Activated CD4-positive, alpha-beta T cell treated with anti-CD3 and anti-CD28 coated beads, Interleukin-2, amount 10 ng/mL, durations not matched to agents 7 days and 5 days (primary cell): ENCODE measurements at regions not wholly inside any gene's neighbourhood (a gene's known extent, or its start where the extent isn't known, plus 50 kb on each side); places are given as distances from the start of the nearest gene placed in this dataset.

Experiments used
- CTCF ChIA-PET: fragments of 350-600 bp; sonication (Branson Sonifier 250); formaldehyde crosslinking; loops from one replicate; lab custom pipeline; 2021; ENCODE audit warnings: antibody characterized with exemption; lab: Charles Lee
- POLR2A ChIA-PET: fragments of 350-600 bp; sonication (Branson Sonifier 250); formaldehyde crosslinking; loops from one replicate; lab custom pipeline; 2021; ENCODE audit warnings: antibody characterized with exemption; lab: Charles Lee
- DNase-seq: peaks from one replicate; pipeline ENCODE4 v3.0.0-alpha.2; 2020
- H3K27ac Mint-ChIP-seq: one replicate; pipeline ENCODE4 v1.8.0; 2021; ENCODE audit warnings: mild to moderate bottlenecking, moderate library complexity, mixed read lengths
- H3K27me3 Mint-ChIP-seq: one replicate; pipeline ENCODE4 v1.8.0; 2021; ENCODE audit warnings: mixed read lengths
- H3K36me3 Mint-ChIP-seq: one replicate; pipeline ENCODE4 v1.8.0; 2021; ENCODE audit warnings: low read depth, mixed read lengths
- H3K4me1 Mint-ChIP-seq: one replicate; pipeline ENCODE4 v1.8.0; 2021; ENCODE audit warnings: mixed read lengths
- H3K4me3 Mint-ChIP-seq: one replicate; pipeline ENCODE4 v1.8.0; 2021; ENCODE audit warnings: mild to moderate bottlenecking, moderate library complexity, mixed read lengths
- H3K9me3 Mint-ChIP-seq: one replicate; pipeline ENCODE4 v1.8.0; 2021; ENCODE audit warnings: mixed read lengths

- no peaks in the 10 kb centered on the region for H3K27me3 Mint-ChIP-seq
- no peaks in the 10 kb centered on the region for H3K36me3 Mint-ChIP-seq
- H3K27ac Mint-ChIP-seq: no peak overlapping the region
- no peak for DNase-seq
- no peak overlapping the region for H3K4me3 Mint-ChIP-seq
- POLR2A ChIA-PET: no interaction called here
- no peaks in the 10 kb centered on the region for H3K4me1 Mint-ChIP-seq
- no peaks in the 10 kb centered on the region for H3K9me3 Mint-ChIP-seq
- CTCF ChIA-PET: no interaction called here
Measured at GRCh38 chr12:24073170-24073810, 123.8 kb upstream of the SOX5 start.

- CTCF ChIA-PET: no interaction called here
- Mint-ChIP-seq H3K27me3 (no peaks in the 10 kb centered on the region), H3K27ac (no peak overlapping the region), H3K4me3 (no peak overlapping the region), H3K9me3 (no peaks in the 10 kb centered on the region), H3K4me1 (no peaks in the 10 kb centered on the region), H3K36me3 (no peaks in the 10 kb centered on the region)
- POLR2A ChIA-PET: no interaction called here
- DNase-seq: no peak
Measured at GRCh38 chr12:24072302-24072701, 122.8 kb upstream of the SOX5 start.

- no peak for DNase-seq
- POLR2A ChIA-PET: no interaction called here
- CTCF ChIA-PET: no interaction called here
- Mint-ChIP-seq H3K36me3 (no peaks in the 10 kb centered on the region), H3K4me3 (no peak overlapping the region), H3K27me3 (no peaks in the 10 kb centered on the region), H3K9me3 (no peaks in the 10 kb centered on the region), H3K27ac (no peak overlapping the region), H3K4me1 (no peaks in the 10 kb centered on the region)
Measured at GRCh38 chr12:24071842-24072241, 122.4 kb upstream of the SOX5 start.

- Mint-ChIP-seq H3K27ac (no peak overlapping the region), H3K36me3 (no peaks in the 10 kb centered on the region), H3K27me3 (no peaks in the 10 kb centered on the region), H3K9me3 (no peaks in the 10 kb centered on the region), H3K4me3 (no peak overlapping the region), H3K4me1 (no peaks in the 10 kb centered on the region)
- CTCF ChIA-PET: no interaction called here
- POLR2A ChIA-PET: no interaction called here
- no peak for DNase-seq
Measured at GRCh38 chr12:24069532-24070395, 120.3 kb upstream of the SOX5 start.

- H3K27me3 Mint-ChIP-seq: no peaks in the 10 kb centered on the region
- ChIA-PET CTCF (no interaction called here), POLR2A (no interaction called here)
- no peaks in the 10 kb centered on the region for H3K4me1 Mint-ChIP-seq
- H3K4me3 Mint-ChIP-seq: no peak overlapping the region
- no peak for DNase-seq
- H3K27ac Mint-ChIP-seq: no peak overlapping the region
- H3K9me3 Mint-ChIP-seq: no peaks in the 10 kb centered on the region
- H3K36me3 Mint-ChIP-seq: no peaks in the 10 kb centered on the region
Measured at GRCh38 chr12:24066865-24067264, 117.4 kb upstream of the SOX5 start.

- CTCF ChIA-PET: no interaction called here
- POLR2A ChIA-PET: no interaction called here
- no peak overlapping the region for H3K27ac Mint-ChIP-seq
Measured at GRCh38 chr12:24066097-24066496, 116.6 kb upstream of the SOX5 start.

GRCh38 chr12:24062642-24063245, 113.3 kb upstream of the SOX5 start:
- no peak for DNase-seq
- Mint-ChIP-seq H3K9me3 (no peaks in the 10 kb centered on the region), H3K27ac (no peak overlapping the region), H3K36me3 (no peaks in the 10 kb centered on the region), H3K27me3 (no peaks in the 10 kb centered on the region), H3K4me1 (no peaks in the 10 kb centered on the region), H3K4me3 (no peak overlapping the region)
- ChIA-PET CTCF (no interaction called here), POLR2A (no interaction called here)

More at GRCh38 chr12:24066097-24066496, 116.6 kb upstream of the SOX5 start:
- H3K9me3 Mint-ChIP-seq: no peaks in the 10 kb centered on the region
- H3K36me3 Mint-ChIP-seq: no peaks in the 10 kb centered on the region
- no peak for DNase-seq
- H3K4me1 Mint-ChIP-seq: no peaks in the 10 kb centered on the region
- H3K27me3 Mint-ChIP-seq: no peaks in the 10 kb centered on the region
- H3K4me3 Mint-ChIP-seq: no peak overlapping the region

GRCh38 chr12:24060089-24060488, 110.6 kb upstream of the SOX5 start:
- ChIA-PET POLR2A (no interaction called here), CTCF (no interaction called here)
- no peaks in the 10 kb centered on the region for H3K36me3 Mint-ChIP-seq
- H3K4me1 Mint-ChIP-seq: no peaks in the 10 kb centered on the region
- no peaks in the 10 kb centered on the region for H3K9me3 Mint-ChIP-seq
- H3K27me3 Mint-ChIP-seq: no peaks in the 10 kb centered on the region
- H3K27ac Mint-ChIP-seq: no peak overlapping the region
- DNase-seq: no peak
- no peak overlapping the region for H3K4me3 Mint-ChIP-seq

- Mint-ChIP-seq H3K4me1 (no peaks in the 10 kb centered on the region), H3K36me3 (no peaks in the 10 kb centered on the region), H3K4me3 (no peak overlapping the region), H3K27me3 (no peaks in the 10 kb centered on the region), H3K9me3 (no peaks in the 10 kb centered on the region), H3K27ac (no peak overlapping the region)
- POLR2A ChIA-PET: no interaction called here
- DNase-seq: no peak
- CTCF ChIA-PET: no interaction called here
Measured at GRCh38 chr12:24057920-24058476, 108.5 kb upstream of the SOX5 start.

- Mint-ChIP-seq H3K36me3 (no peaks in the 10 kb centered on the region), H3K27ac (no peak overlapping the region), H3K4me3 (no peak overlapping the region), H3K27me3 (no peaks in the 10 kb centered on the region), H3K4me1 (no peaks in the 10 kb centered on the region), H3K9me3 (no peaks in the 10 kb centered on the region)
- no peak for DNase-seq
- POLR2A ChIA-PET: no interaction called here
- CTCF ChIA-PET: no interaction called here
Measured at GRCh38 chr12:24055747-24056146, 106.3 kb upstream of the SOX5 start.

GRCh38 chr12:24054416-24054815, 104.9 kb upstream of the SOX5 start:
- H3K27me3 Mint-ChIP-seq: no peaks in the 10 kb centered on the region
- H3K36me3 Mint-ChIP-seq: no peaks in the 10 kb centered on the region
- H3K27ac Mint-ChIP-seq: no peak overlapping the region
- ChIA-PET POLR2A (no interaction called here), CTCF (no interaction called here)
- H3K9me3 Mint-ChIP-seq: no peaks in the 10 kb centered on the region
- no peaks in the 10 kb centered on the region for H3K4me1 Mint-ChIP-seq
- DNase-seq: no peak
- no peak overlapping the region for H3K4me3 Mint-ChIP-seq

GRCh38 chr12:24049728-24050127, 100.3 kb upstream of the SOX5 start:
- Mint-ChIP-seq H3K4me1 (no peaks in the 10 kb centered on the region), H3K27ac (no peak overlapping the region), H3K9me3 (no peaks in the 10 kb centered on the region), H3K27me3 (no peaks in the 10 kb centered on the region), H3K36me3 (no peaks in the 10 kb centered on the region), H3K4me3 (no peak overlapping the region)
- no peak for DNase-seq
- ChIA-PET CTCF (no interaction called here), POLR2A (no interaction called here)

- H3K4me1 Mint-ChIP-seq: no peaks in the 10 kb centered on the region
- no peaks in the 10 kb centered on the region for H3K36me3 Mint-ChIP-seq
- POLR2A ChIA-PET: no interaction called here
- CTCF ChIA-PET: no interaction called here
- H3K4me3 Mint-ChIP-seq: no peak overlapping the region
- no peak overlapping the region for H3K27ac Mint-ChIP-seq
- no peaks in the 10 kb centered on the region for H3K9me3 Mint-ChIP-seq
- no peaks in the 10 kb centered on the region for H3K27me3 Mint-ChIP-seq
- no peak for DNase-seq
Measured at GRCh38 chr12:24049101-24049500, 99.6 kb upstream of the SOX5 start.
